HL-60 (cell line): ENCODE measurements at regions not wholly inside any gene's neighbourhood (a gene's known extent, or its start where the extent isn't known, plus 50 kb on each side); places are given as distances from the start of the nearest gene placed in this dataset.
"Not testable (repeated sequence)": the region's sequence is repeated elsewhere in the genome, so short reads cannot be mapped to it uniquely, and the experiment has no call there.

Experiments used
- DNase-seq, 2 experiments: peaks; one replicate each; pipeline ENCODE4 v3.0.0-alpha.2; 2010 to 2020; ENCODE audit warnings: low read depth in 1 of 2, low spot score in 1 of 2
- H3K27ac ChIP-seq: fragments of 250-450 bp; sonication (Bioruptor Pico); replicated peaks from 2 replicates; pipeline ENCODE4 v1.5.1; 2020; ENCODE audit warnings: mild to moderate bottlenecking, moderate library complexity
- H3K27me3 ChIP-seq: fragments of 250-450 bp; sonication (Bioruptor Pico); 2 replicates; pipeline ENCODE4 v1.5.1; 2021; ENCODE audit warnings: mild to moderate bottlenecking, moderate library complexity; ENCODE audit not compliant: insufficient read depth, poor library complexity, severe bottlenecking
- H3K4me3 ChIP-seq: replicated peaks from 2 replicates; pipeline ENCODE4 v1.5.1; 2011; ENCODE audit warnings: mild to moderate bottlenecking, control low read depth, low read length; ENCODE audit not compliant: insufficient read depth
- GABPA ChIP-seq: IDR thresholded peaks from 2 replicates; pipeline ENCODE4 v1.6.1; 2012; ENCODE audit warnings: low read depth
- POLR2AphosphoS5 ChIP-seq: IDR thresholded peaks from 2 replicates; pipeline ENCODE4 v1.6.1; 2012; ENCODE audit warnings: low read depth
- TF ChIP-seq, protein P1 (sequence below): IDR thresholded peaks from one replicate; pipeline ENCODE4 v1.5.1; 2011; ENCODE audit warnings: low read length, control low read depth, inconsistent platforms; ENCODE audit not compliant: insufficient read depth
- TF ChIP-seq, protein P2 (sequence below): IDR thresholded peaks from 2 replicates; pipeline ENCODE4 v1.6.1; 2012; ENCODE audit warnings: low read depth; ENCODE audit not compliant: insufficient replicate concordance

DNA sequence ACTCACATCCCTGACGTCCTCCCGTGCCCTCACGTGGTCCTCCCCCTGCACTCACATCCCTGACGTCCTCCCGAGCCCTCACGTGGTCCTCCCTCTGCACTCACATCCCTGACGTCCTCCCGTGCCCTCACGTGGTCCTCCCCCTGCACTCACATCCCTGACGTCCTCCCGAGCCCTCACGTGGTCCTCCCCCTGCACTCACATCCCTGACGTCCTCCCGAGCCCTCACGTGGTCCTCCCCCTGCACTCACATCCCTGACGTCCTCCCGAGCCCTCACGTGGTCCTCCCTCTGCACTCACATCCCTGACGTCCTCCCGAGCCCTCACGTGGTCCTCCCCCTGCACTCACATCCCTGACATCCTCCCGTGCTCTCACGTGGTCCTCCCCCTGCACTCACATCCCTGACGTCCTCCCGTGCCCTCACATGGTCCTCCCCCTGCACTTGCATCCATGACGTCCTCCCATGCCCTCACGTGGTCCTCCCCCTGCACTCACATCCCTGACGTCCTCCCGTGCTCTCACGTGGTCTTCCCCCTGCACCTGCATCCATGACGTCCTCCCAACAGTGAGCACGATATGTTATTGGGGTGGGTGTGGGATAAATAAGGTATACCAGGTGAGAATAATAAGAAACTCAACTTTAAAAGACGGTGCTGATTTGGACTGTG, 57.0 kb upstream of the SAMD11 start:
- not testable (repeated sequence) for H3K4me3 ChIP-seq, H3K27me3 ChIP-seq, DNase-seq

DNA sequence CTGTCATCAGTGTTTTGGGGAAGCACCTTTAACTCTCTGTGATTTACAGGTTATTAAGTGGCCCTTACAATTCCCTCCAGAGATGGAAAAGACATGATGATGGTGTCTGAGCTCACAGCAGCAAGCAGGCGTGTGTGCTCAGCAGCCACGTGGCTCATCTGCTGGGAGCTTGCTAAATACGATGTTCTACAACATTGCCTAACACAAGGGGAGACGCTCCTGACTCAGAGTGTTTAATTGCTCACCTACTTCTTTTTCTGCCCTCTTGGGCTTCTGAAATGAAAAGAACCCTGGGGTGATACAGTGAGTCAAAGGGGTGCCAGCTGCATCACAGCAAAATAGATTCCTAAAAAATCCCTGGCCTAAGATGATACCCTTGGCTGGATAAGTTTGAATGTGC, 56.2 kb upstream of the SAMD11 start:
- H3K27ac ChIP-seq, H3K4me3 ChIP-seq, H3K27me3 ChIP-seq: not testable (repeated sequence)
- peak in 1 of 2 experiments; percentile 65 for DNase-seq

More for the DNA sequence above, 57.0 kb upstream of the SAMD11 start:
- not testable (repeated sequence) for H3K27ac ChIP-seq

DNA sequence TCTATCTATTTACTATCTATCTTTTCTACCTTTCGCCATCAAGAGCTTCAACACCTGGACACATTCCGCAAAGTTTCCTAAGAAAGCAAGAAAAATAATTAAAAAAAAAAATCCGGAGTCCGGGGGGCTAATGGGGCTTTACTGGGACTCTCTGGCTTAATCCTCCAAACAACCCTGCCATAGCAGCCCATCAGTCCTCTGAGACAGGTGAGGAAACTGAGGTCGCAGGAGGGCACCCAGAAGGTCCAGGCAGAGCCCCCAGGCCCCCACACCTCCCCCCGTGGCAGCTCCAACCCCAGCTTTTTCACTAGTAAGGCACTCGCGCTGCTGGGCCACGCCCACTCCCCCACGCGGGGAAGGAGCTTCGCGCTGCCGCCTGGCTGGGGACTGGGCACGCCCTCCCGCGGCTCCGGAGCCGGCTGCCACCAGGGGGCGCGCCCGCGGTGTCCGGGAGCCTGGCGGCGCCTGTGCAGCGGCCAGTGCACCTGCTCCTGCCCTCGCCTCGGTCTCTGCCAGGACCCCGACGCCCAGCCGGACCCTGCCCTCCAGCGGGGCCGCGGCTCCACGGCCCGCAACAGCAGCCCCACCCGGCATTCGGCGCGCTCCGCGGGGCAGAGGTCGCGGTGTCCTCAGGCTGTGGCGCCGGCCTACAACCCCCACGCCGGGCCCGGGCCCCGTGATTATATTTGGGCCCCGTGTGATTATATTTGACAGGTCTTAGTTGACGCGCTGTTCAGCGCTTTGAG, 54.1 kb upstream of the SAMD11 start:
- Histone ChIP-seq H3K27me3 (no peaks in the 10 kb centered on the region), H3K4me3 (no peak overlapping the region; the same call in 1 of the 2 replicates), H3K27ac (no peak overlapping the region)
- TF ChIP-seq, protein P1, sequence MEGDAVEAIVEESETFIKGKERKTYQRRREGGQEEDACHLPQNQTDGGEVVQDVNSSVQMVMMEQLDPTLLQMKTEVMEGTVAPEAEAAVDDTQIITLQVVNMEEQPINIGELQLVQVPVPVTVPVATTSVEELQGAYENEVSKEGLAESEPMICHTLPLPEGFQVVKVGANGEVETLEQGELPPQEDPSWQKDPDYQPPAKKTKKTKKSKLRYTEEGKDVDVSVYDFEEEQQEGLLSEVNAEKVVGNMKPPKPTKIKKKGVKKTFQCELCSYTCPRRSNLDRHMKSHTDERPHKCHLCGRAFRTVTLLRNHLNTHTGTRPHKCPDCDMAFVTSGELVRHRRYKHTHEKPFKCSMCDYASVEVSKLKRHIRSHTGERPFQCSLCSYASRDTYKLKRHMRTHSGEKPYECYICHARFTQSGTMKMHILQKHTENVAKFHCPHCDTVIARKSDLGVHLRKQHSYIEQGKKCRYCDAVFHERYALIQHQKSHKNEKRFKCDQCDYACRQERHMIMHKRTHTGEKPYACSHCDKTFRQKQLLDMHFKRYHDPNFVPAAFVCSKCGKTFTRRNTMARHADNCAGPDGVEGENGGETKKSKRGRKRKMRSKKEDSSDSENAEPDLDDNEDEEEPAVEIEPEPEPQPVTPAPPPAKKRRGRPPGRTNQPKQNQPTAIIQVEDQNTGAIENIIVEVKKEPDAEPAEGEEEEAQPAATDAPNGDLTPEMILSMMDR, result peak; percentile 20
- TF ChIP-seq, protein P2, sequence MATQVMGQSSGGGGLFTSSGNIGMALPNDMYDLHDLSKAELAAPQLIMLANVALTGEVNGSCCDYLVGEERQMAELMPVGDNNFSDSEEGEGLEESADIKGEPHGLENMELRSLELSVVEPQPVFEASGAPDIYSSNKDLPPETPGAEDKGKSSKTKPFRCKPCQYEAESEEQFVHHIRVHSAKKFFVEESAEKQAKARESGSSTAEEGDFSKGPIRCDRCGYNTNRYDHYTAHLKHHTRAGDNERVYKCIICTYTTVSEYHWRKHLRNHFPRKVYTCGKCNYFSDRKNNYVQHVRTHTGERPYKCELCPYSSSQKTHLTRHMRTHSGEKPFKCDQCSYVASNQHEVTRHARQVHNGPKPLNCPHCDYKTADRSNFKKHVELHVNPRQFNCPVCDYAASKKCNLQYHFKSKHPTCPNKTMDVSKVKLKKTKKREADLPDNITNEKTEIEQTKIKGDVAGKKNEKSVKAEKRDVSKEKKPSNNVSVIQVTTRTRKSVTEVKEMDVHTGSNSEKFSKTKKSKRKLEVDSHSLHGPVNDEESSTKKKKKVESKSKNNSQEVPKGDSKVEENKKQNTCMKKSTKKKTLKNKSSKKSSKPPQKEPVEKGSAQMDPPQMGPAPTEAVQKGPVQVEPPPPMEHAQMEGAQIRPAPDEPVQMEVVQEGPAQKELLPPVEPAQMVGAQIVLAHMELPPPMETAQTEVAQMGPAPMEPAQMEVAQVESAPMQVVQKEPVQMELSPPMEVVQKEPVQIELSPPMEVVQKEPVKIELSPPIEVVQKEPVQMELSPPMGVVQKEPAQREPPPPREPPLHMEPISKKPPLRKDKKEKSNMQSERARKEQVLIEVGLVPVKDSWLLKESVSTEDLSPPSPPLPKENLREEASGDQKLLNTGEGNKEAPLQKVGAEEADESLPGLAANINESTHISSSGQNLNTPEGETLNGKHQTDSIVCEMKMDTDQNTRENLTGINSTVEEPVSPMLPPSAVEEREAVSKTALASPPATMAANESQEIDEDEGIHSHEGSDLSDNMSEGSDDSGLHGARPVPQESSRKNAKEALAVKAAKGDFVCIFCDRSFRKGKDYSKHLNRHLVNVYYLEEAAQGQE, result no peak
- TF ChIP-seq POLR2AphosphoS5 (no peak), GABPA (no peak)
- peak; percentile 35 to 52 for DNase-seq
